T-helper 2 cell treated with Interferon-gamma antibody and Interleukin-4, amounts not matched to agents 5 μg/mL and 100 μg/mL, for 36 hours (primary cell): ENCODE measurements at regions not wholly inside any gene's neighbourhood (a gene's known extent, or its start where the extent isn't known, plus 50 kb on each side); places are given as distances from the start of the nearest gene placed in this dataset.
"Not testable (repeated sequence)": the region's sequence is repeated elsewhere in the genome, so short reads cannot be mapped to it uniquely, and the experiment has no call there.

Experiments used
- DNase-seq: peaks from one replicate; pipeline ENCODE4 v3.0.0; 2021; ENCODE audit warnings: low spot score
- H3K27ac Mint-ChIP-seq: one replicate; pipeline ENCODE4 v1.8.0; 2021; ENCODE audit warnings: mild to moderate bottlenecking, mixed read lengths
- H3K27me3 Mint-ChIP-seq: one replicate; pipeline ENCODE4 v1.8.0; 2021; ENCODE audit warnings: low read depth, mixed read lengths
- H3K36me3 Mint-ChIP-seq: one replicate; pipeline ENCODE4 v1.8.0; 2021; ENCODE audit warnings: low read depth, mixed read lengths
- H3K4me1 Mint-ChIP-seq: one replicate; pipeline ENCODE4 v1.8.0; 2021; ENCODE audit warnings: low read depth, mixed read lengths
- H3K4me3 Mint-ChIP-seq: one replicate; pipeline ENCODE4 v1.8.0; 2022; ENCODE audit warnings: mild to moderate bottlenecking, moderate library complexity, mixed read lengths
- H3K9me3 Mint-ChIP-seq: one replicate; pipeline ENCODE4 v1.8.0; 2021; ENCODE audit warnings: mixed read lengths

DNA sequence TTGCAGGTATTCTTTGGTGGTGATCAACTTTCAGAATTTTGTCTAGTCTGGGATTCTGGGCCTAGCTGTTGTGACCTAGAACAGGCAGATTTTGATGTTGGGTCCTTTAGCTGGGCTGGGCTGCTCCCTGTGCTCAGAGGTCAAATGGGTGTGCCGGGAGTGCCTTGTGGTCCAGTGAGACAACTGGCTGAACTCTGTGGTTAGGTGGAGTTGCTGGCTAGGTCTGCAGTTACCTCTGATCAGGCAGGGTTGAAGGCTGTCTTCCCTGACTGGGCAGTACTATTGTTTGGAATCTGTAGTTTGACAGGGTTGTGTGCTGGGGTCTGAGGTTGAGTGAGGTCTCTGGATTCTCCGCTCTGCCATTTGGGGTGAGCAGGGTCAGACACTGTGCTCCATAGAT lies 599.3 kb downstream of the RAPGEF2 start:
- no peaks in the 10 kb centered on the region for H3K27me3 Mint-ChIP-seq
- no peak overlapping the region for H3K27ac Mint-ChIP-seq
- H3K9me3 Mint-ChIP-seq, result no peaks in the 10 kb centered on the region
- H3K36me3 Mint-ChIP-seq, result no peaks in the 10 kb centered on the region
- no peak for DNase-seq
- no peaks in the 10 kb centered on the region for H3K4me1 Mint-ChIP-seq
- no peak overlapping the region for H3K4me3 Mint-ChIP-seq

DNA sequence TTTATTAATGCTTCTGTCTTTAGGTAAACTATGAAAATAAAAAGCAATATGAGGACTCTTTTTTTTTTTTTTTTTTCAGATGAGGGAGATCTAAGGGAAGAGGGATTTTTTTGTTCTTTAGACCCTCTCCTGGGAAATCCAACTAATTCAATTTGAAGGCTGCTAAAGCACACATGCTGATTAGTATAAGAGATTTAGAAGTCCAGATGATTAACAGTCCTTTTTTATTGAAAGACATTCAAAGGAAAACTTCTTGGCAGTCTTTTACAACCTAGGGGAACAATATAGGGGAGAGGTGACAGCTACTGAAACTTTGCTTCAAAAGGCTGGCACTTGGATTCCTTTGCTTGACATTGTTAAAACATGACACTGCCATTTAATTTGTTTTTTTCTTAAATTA lies 602.5 kb downstream of the RAPGEF2 start:
- H3K4me3 Mint-ChIP-seq, result no peak overlapping the region
- no peak overlapping the region for H3K27ac Mint-ChIP-seq
- no peaks in the 10 kb centered on the region for H3K27me3 Mint-ChIP-seq
- DNase-seq, result no peak
- no peaks in the 10 kb centered on the region for H3K36me3 Mint-ChIP-seq
- H3K9me3 Mint-ChIP-seq, result peaks cover 5% of the 10 kb centered on the region
- H3K4me1 Mint-ChIP-seq, result no peaks in the 10 kb centered on the region

DNA sequence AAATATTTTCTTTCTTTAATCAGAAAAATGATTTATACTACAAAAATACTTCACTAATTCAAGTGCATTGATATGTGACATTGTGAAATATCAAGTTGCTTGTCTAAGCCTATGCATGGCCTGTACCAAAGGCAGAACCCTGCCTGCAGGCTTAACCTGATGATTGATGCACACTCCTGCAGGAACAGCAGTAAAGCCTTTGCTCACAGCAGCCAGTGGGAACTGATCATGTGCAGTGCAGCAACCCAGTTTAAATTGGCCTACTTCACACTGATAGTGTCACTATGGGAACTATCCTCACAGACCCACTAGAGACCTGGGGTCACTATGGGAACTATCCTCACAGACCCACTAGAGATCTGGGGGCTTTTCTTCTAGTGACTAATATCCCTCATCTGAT lies 603.8 kb downstream of the RAPGEF2 start:
- H3K9me3 Mint-ChIP-seq, result peaks cover 5% of the 10 kb centered on the region
- H3K27ac Mint-ChIP-seq, result no peak overlapping the region
- no peaks in the 10 kb centered on the region for H3K27me3 Mint-ChIP-seq
- H3K4me1 Mint-ChIP-seq, result no peaks in the 10 kb centered on the region
- no peaks in the 10 kb centered on the region for H3K36me3 Mint-ChIP-seq
- DNase-seq, result no peak
- H3K4me3 Mint-ChIP-seq, result no peak overlapping the region

DNA sequence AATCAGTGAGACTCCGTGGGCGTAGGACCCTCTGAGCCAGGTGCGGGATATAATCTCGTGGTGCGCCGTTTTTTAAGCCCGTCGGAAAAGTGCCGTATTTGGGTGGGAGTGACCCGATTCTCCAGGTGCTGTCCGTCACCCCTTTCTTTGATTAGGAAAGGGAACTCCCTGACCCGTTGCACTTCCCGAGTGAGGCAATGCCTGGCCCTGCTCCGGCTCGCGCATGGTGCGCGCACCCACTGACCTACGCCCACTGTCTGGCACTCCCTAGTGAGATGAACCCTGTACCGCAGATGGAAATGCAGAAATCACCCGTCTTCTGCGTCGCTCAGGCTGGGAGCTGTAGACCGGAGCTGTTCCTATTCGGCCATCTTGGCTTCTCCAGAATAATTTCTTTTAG lies 612.3 kb downstream of the RAPGEF2 start:
- DNase-seq, H3K9me3 Mint-ChIP-seq, H3K27ac Mint-ChIP-seq, H3K36me3 Mint-ChIP-seq, H3K4me1 Mint-ChIP-seq, H3K27me3 Mint-ChIP-seq, H3K4me3 Mint-ChIP-seq: not testable (repeated sequence)

DNA sequence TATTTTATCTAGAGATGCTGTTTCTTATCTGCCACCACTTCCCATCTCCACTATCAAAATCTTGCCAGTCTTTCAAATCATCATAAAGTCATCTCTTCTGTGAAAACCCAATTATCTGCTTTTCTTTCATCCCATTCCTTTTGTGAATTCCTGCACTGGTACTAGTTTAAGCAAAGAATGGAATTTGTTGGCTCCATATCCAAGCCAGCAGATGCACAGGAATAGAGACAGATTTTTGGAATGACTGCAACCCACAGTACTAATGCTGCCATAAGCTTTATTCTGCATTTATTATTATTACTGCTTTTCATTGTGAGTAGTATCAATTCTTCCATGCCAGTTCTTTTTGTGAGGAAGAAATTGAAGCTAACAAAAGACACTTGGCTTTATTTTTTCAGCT lies 616.7 kb downstream of the RAPGEF2 start:
- no peaks in the 10 kb centered on the region for H3K4me1 Mint-ChIP-seq
- H3K4me3 Mint-ChIP-seq, result no peak overlapping the region
- no peaks in the 10 kb centered on the region for H3K36me3 Mint-ChIP-seq
- no peaks in the 10 kb centered on the region for H3K27me3 Mint-ChIP-seq
- H3K27ac Mint-ChIP-seq, result no peak overlapping the region
- peaks cover 8% of the 10 kb centered on the region for H3K9me3 Mint-ChIP-seq
- DNase-seq, result no peak

DNA sequence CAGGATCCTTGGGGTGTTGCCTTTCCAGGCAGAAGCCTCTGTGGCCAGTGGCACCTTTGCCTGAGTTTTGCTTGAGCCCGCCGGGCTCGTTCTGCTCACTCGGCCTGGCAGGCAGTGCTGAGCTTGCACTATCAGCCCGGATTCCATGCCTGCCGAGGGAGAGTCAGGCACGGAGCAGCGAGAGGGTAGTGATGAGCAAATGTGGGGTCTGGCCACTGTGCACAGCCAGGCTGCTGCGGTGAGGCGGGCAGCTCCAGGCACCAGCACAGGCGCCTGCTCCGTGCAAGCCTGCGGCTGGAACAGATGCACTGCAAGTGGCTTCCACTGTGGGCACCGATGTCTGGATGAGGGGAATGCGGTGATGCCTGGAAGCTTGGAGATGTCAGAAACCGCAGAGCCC lies 619.2 kb downstream of the RAPGEF2 start:
- no peaks in the 10 kb centered on the region for H3K27me3 Mint-ChIP-seq
- H3K4me1 Mint-ChIP-seq, result no peaks in the 10 kb centered on the region
- no peaks in the 10 kb centered on the region for H3K36me3 Mint-ChIP-seq
- H3K27ac Mint-ChIP-seq, result no peak overlapping the region
- H3K9me3 Mint-ChIP-seq, result no peaks in the 10 kb centered on the region
- no peak overlapping the region for H3K4me3 Mint-ChIP-seq
- DNase-seq, result no peak

DNA sequence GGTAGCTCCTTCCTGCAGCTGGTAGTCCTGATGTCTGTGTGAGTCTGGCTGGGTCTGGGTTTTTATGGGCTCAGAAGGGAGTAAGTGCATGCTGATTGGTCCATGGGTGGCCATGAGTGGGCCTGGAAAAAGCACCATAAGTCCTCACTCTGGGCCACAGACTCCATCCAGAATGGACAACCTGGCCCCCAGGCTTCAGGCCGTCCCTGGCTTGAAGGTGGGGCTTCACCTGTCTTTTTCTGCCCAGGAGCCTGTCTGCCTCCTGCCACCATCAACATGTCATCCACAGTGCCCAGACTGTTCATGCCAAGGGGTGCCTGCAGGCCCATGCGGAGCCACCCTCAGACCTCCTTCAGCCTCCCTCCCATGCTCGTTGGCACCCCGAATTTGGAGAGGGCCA lies 620.0 kb downstream of the RAPGEF2 start:
- no peak overlapping the region for H3K4me3 Mint-ChIP-seq
- no peaks in the 10 kb centered on the region for H3K36me3 Mint-ChIP-seq

DNA sequence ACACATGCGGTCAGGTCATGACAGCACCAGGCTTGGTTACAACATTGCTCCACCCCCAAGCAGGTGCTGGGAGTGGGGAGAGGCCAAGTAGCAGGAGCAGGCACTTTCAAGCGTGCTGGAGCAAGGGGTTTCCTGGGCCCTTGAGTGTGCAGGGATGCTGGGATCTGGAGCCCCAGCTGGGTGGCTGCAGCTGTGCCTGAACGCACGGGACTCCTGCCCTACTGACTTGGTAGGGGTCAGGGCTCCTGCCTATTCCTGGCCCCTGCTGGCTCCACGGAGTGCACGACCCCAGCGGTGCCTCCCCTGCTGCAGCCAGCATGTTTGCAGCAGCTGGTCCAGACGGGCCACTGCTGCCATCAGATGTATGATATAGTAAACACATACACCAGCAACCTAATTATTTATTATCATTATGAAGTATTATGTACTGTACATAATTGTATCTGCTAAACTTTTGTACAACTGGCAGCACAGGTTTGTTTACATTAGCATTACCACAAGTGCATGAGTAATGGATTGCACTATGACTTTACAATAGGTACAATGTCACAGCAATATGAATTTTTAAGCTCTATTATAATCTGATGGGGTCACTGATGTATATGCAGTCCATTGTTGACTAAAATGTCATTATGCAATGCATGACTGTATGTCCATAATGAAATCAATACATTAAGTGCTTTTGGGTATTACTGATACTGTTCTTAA lies 620.6 kb downstream of the RAPGEF2 start:
- H3K27me3 Mint-ChIP-seq, result no peaks in the 10 kb centered on the region
- H3K4me1 Mint-ChIP-seq, result no peaks in the 10 kb centered on the region
- no peak overlapping the region for H3K27ac Mint-ChIP-seq
- H3K4me3 Mint-ChIP-seq, result no peak overlapping the region
- H3K36me3 Mint-ChIP-seq, result no peaks in the 10 kb centered on the region
- no peaks in the 10 kb centered on the region for H3K9me3 Mint-ChIP-seq
- no peak for DNase-seq

More for the DNA sequence above, 620.0 kb downstream of the RAPGEF2 start:
- Mint-ChIP-seq H3K4me1 (no peaks in the 10 kb centered on the region), H3K9me3 (no peaks in the 10 kb centered on the region), H3K27ac (no peak overlapping the region), H3K27me3 (no peaks in the 10 kb centered on the region)
- no peak for DNase-seq

DNA sequence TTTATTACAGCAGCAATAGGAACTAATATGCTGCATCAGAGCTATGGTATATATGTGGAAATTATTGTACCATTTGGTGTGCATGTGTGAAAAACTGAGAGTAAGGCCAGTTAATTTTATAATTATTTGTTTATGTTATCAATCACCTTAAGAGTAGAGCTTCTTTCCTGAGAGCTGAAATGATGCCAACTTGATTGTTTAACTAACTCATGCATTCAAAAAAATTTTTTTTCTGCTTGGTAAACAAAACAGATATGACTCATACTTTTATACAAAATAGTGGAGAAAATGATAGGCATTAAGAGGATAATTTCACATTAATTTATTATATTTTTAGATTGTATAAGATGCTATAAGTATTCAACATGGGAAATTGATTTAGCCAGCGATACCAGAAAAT lies 622.7 kb downstream of the RAPGEF2 start:
- DNase-seq, result no peak
- Mint-ChIP-seq H3K4me3 (no peak overlapping the region), H3K27me3 (no peaks in the 10 kb centered on the region), H3K27ac (no peak overlapping the region), H3K4me1 (no peaks in the 10 kb centered on the region), H3K9me3 (no peaks in the 10 kb centered on the region), H3K36me3 (no peaks in the 10 kb centered on the region)

DNA sequence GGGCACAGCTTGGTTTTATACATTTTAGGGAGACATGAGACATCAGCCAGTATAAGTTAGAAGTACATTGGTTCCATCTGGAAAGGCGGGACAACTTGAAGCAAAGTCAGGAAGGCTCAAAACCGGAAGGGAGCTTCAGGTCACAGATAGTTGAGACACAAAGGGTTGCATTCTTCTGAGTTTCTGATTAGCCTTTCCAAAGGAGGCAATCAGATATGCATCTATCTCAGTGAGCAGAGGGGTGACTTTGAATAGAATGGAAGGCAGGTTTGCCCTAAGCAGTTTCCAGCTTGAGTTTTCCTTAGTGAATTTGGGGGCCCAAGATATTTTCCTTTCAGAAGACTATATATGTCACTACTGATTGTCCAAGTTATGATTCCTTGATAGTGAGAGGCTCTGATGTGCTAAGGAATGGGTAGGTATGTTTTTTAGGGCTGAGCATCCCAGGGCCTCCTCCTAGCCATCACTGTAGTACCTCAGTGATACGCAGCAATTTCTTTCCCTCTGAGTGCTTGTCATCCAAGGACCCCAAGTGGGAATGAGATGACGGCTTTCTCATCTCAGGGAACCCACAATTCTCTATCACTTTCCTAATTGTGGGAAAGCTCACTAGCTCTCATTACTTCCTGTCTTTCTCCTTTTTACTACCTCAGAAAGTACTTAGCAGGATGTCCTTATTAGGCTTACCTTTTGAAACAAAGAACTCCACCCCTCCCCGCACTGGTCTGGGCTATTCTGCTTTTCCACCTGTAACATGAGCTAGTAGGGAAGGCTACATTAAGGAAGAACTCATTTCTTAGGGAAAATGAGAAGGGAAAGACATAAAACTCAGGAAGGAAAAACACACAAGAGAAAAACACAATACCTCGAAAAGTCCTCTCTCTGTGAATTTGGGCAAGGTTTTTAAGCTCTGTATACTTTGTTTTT lies 632.7 kb downstream of the RAPGEF2 start:
- Mint-ChIP-seq H3K9me3 (peaks cover 14% of the 10 kb centered on the region), H3K4me3 (no peak overlapping the region), H3K36me3 (no peaks in the 10 kb centered on the region), H3K27me3 (no peaks in the 10 kb centered on the region), H3K4me1 (no peaks in the 10 kb centered on the region), H3K27ac (no peak overlapping the region)
- no peak for DNase-seq

DNA sequence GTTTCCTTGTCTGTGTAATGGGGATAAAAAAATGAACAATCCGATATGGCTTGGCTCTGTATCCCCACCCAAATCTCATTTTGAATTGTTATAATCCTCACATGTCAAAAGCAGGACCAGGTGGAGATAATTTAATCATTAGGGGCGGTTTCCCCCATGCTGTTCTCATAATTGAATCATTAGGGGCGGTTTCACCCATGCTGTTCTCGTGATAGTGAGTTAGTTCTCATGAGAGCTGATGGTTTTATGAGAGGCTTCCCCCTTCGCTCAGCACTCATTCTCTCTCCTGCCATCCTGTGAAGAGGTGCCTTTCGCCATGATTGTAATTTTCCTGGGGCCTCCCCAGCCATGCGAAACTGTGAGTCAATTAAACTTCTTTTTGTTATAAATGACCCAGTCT lies 633.5 kb downstream of the RAPGEF2 start:
- H3K4me3 Mint-ChIP-seq, result no peak overlapping the region
- H3K27ac Mint-ChIP-seq, result no peak overlapping the region
- DNase-seq, result no peak
- peaks cover 18% of the 10 kb centered on the region for H3K9me3 Mint-ChIP-seq
- H3K27me3 Mint-ChIP-seq, result no peaks in the 10 kb centered on the region
- H3K36me3 Mint-ChIP-seq, result no peaks in the 10 kb centered on the region
- H3K4me1 Mint-ChIP-seq, result no peaks in the 10 kb centered on the region

DNA sequence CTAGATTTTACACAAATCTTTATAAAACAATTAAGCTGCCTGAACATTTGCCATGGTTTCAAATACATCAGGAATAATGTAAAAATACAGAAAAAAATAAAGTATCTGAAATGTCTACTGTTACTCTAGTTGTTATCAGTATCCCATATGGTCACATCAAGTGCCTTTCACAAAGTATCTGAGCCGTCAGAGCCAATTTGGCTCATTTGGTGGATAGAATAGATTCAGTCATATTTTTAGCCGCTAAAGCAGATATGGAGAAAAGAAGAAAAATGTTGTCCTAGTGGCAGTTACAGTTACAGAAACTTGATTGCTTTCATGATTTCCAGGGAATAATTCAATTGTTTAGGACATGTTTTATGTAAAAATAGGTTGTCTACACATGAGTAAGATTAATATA lies 641.1 kb downstream of the RAPGEF2 start:
- Mint-ChIP-seq H3K4me1 (no peaks in the 10 kb centered on the region), H3K27ac (no peak overlapping the region), H3K4me3 (no peak overlapping the region), H3K27me3 (no peaks in the 10 kb centered on the region), H3K9me3 (peaks cover 11% of the 10 kb centered on the region), H3K36me3 (no peaks in the 10 kb centered on the region)
- no peak for DNase-seq

DNA sequence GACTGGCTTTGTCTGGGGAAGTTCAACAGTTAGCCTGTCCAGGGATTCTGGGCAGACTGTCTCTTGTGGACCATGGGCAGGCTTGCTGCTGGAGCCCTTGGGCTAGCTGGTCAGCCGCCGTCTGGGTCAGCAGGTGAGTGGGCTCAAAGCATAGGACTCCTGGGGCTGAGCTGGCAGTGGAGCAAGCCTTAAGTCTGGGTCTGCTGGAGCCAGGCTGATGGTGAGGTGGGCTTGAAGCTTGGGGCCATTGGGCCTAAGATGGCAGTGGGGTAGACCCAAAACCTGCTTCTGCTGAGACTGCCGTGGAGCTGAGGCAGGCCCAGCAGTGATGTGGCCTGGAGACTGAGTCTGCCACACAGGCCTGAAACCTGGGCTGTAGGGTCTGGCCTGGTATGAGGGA lies 645.1 kb downstream of the RAPGEF2 start:
- Mint-ChIP-seq H3K4me1 (no peaks in the 10 kb centered on the region), H3K36me3 (no peaks in the 10 kb centered on the region), H3K27ac (no peak overlapping the region), H3K4me3 (no peak overlapping the region), H3K9me3 (peaks cover 5% of the 10 kb centered on the region), H3K27me3 (no peaks in the 10 kb centered on the region)
- DNase-seq, result no peak

DNA sequence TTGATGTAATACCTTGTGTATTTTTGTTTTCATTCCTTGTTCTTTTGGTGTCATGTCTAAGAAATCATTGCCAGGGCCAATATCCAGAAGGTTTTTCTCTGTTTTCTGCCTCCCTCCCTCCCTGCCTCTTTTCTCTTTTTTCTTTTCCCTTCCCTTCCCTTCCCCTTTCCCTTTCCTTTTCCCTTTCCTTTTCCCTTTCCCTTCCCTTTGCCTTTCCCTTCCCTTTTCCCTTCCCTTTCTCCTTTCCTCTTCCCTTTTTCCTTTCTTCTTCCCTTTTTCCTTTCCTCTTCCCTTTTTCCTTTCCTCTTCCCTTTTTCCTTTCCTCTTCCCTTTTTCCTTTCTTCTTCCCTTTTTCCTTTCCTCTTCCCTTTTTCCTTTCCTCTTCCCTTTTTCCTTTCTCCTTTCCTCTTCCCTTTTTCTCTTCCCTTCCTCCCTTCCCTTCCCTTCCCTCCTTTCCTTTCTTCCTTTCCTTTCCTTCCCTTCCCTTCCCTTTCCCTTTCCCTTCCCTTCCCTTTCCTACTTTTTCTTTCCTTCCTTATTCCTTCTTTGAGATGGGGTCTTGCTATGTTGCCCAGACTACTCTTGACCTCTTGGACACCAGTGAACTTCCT lies 646.1 kb downstream of the RAPGEF2 start:
- Mint-ChIP-seq H3K9me3 (peaks cover 5% of the 10 kb centered on the region), H3K4me1 (no peaks in the 10 kb centered on the region), H3K27me3 (no peaks in the 10 kb centered on the region), H3K36me3 (no peaks in the 10 kb centered on the region), H3K4me3 (no peak overlapping the region), H3K27ac (no peak overlapping the region)
- DNase-seq, result no peak
